Limb (tissue), 2 donors: ENCODE measurements at regions not wholly inside any gene's neighbourhood (a gene's known extent, or its start where the extent isn't known, plus 50 kb on each side); places are given as distances from the start of the nearest gene placed in this dataset.

Experiments used
- DNase-seq, 2 donors: peaks; one replicate each; pipeline ENCODE4 v3.0.0-alpha.2; 2016; ENCODE audit errors: extremely low spot score in 2 of 2

GRCh38 chr12:24302708-24303107 lies 353.2 kb upstream of the SOX5 start:
- DNase-seq = no peak

DNA sequence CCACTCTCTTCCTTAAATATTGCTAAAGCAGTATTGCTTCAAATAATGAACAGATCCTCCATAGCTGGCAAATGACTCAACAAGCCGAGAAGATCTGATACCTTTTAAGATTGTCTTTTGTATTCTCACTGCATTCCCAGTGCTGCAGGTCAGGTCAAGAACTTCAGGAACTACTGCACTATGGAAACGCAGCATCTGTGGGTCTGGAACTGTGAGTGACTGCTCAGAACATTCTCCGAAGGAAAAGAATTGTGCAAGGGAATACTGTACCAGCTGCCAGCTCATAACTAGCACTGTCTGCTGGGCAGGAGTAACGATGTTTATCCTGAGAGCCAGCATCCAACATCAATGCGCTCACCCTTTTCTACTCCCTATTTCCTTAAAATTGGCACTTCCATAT lies 348.0 kb upstream of the SOX5 start:
- DNase-seq = no peak

DNA sequence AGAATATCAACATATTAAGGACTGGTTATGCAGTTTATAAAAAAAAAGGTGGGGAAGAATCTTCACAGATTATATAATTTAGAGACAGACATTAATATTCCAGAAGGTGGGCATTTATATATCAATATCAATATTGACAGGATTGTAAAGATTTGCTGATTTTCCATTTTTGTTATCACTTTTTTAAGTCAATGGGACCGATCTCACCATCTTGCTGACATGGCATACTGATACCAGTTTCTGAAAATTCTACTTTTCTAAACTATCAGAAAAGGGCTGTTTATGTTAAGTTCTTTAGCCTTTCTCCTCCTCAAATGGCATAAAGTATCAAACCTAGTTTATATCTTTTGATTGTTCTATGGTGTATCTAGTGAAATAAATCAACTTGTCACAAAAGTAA lies 344.1 kb upstream of the SOX5 start:
- no peak for DNase-seq

DNA sequence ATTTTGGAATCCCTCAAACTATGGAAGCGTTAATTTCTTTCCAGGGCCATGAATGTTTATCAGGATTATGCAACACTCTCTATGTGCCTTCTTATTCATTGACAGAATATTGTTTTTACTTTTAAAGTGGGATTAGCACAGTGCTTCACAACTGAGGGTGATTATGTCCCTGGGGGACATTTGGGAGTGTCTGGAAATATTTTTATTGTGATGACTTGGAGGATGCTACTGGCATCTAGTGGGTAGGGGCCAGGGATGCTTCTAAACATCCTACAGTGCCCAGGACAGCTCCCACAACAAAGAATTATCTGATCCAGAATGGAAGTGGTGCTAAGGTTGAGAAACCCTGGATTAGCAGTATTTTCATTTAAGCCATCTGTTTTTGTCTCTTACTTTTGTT lies 338.5 kb upstream of the SOX5 start:
- DNase-seq = no peak

GRCh38 chr12:24285448-24285847 lies 336.0 kb upstream of the SOX5 start:
- DNase-seq = no peak

GRCh38 chr12:24281341-24281740 lies 331.9 kb upstream of the SOX5 start:
- no peak for DNase-seq

- no peak for DNase-seq
These were observed 330.8 kb upstream of the SOX5 start for GRCh38 chr12:24280056-24280842.

DNA sequence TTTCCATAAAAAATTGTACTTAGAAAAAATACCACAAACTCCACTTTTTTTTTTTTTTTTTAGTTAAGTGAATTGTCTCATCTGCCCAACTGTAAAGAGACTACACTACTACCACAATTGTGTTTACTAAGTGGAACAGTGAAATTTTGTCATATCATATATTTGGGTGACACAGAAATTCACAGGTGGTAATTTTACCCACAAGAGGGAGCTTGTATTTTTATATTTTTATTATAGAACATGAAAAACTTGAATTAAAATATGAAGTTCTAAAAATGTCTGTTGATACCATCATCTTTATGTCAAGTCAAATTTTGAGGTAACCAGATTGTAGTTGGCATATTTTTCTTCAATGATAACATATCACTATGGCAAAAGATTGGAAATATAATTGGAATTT lies 329.4 kb upstream of the SOX5 start:
- DNase-seq = no peak

GRCh38 chr12:24270965-24271364 lies 321.5 kb upstream of the SOX5 start:
- no peak for DNase-seq

DNA sequence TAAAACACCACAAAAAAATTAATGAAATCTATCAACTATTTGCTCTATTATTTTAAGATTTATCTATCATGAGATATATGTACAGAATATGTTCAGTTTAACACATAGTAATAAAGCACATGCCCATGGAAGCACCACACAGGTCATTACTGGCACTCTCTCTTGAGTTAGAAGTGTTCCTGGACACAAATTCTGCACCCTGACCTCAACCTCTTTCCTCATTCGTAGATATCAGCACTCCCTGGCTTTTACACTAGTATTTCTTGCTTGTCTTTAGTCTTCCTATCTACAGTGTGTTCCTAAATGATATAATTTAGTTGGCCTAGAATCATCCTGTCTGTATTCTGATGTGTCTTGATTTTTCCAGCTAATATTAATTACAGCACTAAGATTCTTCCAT lies 321.0 kb upstream of the SOX5 start:
- DNase-seq = no peak

DNA sequence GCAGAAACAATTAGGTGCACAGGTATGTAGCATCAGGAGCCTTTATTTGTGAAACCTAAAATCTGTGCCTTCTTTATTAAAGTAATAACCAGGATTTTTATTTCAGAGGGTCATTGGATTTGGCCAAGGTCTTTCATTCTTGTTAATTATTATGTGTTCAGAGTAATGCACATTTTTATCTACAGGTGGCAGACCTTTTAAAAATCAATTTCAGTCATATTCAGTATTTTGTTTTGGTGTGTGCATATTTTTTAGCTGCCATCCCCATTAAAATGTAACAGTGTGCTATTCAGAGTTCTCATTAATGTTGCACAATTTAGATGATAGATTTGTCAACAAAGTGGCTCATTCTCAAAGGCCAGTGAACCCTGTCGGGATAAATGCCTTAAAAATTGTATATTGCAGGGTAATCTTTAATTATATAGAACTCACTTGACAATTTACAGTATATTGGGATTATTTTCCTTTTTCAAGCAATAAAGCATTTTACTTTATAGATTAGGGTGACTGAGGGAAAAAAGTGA lies 319.3 kb upstream of the SOX5 start:
- no peak for DNase-seq

DNA sequence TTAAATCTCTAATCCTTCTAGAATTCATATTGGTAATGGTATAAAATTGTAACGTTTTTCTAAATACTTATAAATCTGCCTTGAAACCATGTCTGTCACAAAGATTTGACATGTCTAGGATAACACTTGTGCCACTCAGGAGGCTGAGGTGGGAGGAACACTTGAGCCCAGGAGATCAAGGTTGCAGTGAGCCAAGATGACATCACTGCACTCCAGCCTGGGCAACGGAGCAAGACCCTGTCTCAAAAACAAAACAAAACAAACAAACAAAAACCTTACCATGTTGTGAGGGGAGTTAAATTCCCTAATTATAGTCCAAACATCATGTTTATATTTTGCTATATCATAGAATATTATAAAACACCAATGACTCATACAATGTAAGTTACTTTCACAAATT lies 317.5 kb upstream of the SOX5 start:
- DNase-seq = no peak

GRCh38 chr12:24256684-24257083 lies 307.2 kb upstream of the SOX5 start:
- DNase-seq = no peak

DNA sequence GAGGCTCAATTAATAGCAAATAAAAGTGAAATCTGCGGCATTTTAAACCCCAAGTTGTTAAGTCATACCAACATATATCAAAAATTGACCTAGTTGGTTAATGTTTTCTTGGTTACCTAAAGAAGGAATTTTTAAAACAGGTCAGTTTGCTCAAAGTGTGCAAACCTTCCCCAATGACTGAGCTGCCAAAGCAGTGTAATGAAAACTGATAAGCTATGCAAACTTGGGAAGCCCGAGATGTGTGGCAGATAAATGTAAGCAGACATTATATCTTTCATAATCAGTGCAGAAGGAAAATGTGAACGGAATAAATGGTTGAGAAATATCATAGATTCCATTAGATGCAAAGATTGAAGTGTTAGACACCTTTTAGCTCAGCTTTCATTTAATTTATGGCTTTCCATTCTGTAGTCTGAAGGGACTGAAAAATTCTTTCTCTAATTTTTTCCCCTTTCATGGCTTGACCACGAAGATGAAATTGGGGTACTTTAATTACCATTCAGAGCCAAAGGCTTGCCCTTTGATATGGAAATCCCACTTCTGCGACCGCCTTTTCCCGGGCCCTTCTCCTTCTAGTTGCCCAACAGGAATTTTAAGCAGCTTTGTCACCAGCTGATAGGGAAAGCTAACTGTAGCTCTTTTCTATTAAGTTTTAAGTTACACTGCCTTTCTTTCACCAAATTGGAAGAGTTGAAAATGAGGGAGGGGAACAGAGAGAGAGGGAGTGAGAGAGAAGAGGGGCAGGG lies 306.6 kb upstream of the SOX5 start:
- DNase-seq = no peak

DNA sequence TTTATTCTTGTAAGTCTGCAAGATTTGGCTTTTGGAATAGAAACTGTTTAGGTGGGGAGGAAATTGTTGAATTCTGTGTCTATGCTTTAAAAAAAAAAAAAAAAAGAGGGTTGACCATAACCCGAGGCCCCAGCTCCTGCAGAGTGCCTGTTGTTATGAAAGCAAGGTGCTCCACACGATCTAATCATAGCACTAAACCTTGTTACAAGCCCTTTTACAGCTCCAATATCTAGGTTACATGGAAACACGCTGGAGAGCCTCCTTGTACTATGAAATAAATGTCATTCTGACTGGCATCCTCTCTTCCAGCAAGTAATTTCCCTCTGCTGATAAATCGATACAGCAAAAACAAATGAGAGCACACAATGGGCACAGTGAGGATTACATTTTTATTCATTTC lies 303.1 kb upstream of the SOX5 start:
- no peak for DNase-seq

DNA sequence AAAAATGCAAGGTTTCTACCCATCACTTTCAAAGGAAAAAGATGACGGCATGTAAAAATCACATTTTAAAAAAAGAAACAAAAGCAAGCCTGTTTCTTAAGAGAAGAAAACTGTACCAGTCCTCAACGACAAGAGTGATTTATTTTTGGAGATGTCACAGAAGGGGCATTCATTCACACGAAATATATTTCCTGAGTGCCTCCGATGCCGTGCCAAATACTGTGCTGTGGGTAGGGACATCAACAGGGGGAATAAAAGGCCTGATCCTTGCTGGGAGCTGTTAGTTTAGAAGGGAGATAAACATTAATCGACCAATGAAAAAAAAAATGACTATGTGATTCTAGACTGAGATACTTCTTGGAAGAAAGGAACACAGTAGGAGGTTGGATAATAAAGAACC lies 297.5 kb upstream of the SOX5 start:
- DNase-seq = no peak

DNA sequence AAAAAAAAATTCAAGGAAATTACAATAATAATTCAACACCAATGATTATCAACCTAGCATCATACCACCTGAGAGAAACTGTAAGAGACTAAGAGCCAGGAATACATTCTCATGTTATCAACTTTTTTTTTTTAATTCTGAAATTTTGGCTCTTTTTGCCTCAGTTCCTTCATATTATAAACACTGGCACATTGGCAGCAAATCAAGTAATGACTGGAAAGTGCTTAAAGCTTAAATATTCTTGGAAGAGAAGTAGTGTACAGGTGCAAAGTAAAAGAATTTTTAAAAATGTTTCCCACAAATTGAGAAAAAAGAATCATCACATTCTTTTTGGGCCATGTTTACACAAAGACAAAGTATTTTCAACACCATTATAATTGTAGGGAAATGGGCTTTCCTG lies 296.9 kb upstream of the SOX5 start:
- no peak for DNase-seq

DNA sequence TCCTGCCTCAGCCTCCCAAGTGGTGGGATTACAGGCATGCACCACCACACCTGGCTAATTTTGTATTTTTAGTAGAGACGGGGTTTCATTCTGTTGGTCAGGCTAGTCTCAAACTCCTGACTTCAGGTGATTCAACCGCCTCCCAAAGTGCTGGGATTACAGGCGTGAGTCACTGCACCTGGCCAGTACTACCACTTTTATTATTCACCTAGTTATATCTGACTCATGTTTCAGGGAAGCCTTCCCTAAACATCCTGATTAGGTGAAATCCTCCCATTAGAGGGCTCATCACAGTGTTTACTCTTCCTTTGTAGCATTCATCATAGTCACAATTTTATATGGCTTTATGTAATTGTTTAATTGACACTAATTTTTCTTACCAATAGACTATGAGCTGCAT lies 295.3 kb upstream of the SOX5 start:
- DNase-seq = no peak

GRCh38 chr12:24244231-24244630 lies 294.8 kb upstream of the SOX5 start:
- DNase-seq = no peak

GRCh38 chr12:24240707-24241106 lies 291.2 kb upstream of the SOX5 start:
- no peak for DNase-seq

DNA sequence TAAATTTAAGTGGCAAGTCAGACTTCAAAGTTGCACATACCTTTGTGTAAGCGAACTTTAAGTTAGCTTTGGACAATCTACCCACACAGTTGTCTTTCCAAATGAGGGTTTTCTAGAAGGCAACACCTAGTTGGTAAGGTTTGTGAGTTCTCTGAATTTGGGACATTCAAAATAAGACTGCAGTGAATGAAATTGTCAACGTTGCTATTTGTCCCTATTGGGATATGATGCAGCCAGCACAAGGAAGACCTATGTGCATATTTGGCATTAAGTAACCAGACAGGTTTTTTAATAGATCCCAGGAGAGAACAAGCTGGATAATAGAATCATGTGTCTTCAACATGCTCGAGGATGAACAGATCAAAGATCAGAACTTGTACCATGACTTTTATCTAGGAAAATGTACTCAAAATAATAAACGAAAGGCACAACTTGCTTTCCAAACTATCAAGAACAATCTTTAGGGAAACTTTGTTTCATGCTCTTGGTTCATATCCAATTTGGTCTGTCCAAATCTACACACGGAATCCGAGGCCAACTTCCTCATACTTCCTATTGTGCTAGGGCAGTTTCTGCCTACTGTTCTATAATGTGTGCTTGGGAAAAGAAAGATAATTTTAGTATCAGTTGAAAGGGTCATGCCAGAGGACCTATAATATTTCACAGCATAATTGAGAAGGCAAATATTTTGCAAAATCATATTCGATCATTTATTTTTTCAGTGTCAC lies 284.2 kb upstream of the SOX5 start:
- DNase-seq = no peak

GRCh38 chr12:24232531-24232930 lies 283.1 kb upstream of the SOX5 start:
- DNase-seq = no peak
